ENCODE measurements at regions not wholly inside any gene's neighbourhood (a gene's known extent, or its start where the extent isn't known, plus 50 kb on each side); places are given as distances from the start of the nearest gene placed in this dataset.

DNA sequence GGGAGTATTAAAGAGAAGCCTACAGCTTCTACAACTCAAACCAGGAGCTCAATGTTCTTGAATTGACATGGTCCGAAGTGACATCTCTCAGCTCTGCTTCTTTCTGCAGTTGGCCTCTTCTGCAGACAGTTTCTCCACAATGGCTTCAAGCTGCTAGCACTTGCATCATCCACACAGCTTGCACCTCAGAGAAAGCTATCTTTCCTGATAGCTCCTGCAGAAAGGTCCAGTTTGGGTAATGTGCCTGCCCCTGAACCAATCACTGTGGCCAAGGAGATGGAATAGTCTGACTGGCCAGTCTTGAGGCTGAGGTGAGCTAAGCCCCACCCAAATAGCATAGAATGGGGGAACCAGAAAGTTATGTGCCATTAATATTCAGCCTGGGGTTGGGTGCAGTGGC is 95.8 kb upstream of the ABCA1 start:
- DNase-seq: no peak

DNA sequence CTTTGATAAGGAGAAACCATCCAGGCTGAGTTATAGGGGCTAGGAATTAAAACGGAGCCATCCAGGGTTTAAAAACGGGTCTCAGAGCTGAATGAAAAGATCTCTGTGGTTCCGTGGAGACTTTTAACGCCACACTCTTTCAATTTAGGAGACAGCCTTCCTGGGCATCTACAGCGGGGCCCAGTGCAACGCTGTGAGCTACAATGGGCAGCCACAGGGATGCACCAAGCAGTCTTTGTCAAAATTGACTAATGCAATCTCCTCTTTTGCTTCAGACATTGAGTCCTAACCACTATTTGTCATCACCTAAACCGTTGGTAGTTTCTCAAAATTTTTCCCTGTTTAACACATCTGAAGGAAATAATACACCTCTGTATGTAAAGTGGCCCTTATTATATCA is 96.6 kb upstream of the ABCA1 start:
- no peak for DNase-seq

DNA sequence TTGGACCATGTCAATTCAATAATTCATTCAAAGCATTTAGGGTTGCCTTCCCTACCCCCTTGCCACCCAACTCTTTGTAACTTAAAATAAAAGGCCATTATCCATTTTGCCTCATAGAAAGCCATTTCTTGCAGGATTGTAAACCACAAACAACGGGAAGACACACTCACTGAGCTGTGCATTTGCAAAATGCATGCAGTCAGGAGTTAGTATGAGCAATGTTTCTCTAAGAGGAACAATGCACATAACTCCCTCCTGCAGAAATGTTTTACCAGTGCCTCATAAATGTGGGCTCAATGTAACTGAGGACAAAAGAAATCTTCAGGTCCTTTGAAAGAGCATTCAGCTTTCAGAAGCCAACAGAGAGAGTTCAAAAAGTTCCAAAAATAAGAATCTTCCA is 98.5 kb upstream of the ABCA1 start:
- no peak for DNase-seq

DNA sequence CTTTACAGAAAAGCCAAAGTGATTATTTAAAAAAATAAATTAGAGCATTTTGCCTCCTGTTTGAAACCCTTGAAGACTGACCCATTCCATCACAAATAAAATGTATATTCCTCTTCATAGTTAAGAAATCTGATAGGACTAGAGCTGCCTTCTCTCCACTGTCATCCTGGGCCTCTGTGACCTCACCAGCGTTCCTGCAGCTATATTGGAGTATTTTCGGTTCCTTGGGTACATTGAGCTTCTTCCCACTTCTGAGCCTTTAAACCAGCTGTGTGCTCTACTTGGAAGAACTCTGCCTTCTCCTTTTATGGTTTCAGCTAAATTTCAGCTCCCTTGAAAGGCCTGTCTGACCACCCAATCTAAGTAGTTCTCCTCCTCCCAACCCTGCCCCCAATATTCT is 99.1 kb upstream of the ABCA1 start:
- DNase-seq: no peak

DNA sequence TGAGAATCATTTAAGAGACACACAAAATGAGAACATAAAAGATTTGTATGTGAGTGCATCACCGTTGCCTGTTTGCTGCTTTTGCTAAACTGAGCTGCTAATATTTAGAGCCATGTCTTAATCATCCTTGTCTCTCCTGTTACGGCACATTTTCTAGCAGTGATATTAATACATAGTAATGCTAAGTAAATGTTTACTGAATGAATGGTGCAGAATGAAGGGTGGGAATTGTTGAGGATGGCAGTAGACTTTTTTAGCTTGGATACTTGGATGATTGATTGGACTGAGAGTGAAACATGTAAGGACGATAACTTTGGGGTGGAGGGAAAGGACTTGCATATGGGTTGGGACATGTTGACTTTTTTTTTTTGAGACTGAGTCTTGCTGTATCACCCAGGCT is 102.3 kb upstream of the ABCA1 start:
- no peak for DNase-seq

DNA sequence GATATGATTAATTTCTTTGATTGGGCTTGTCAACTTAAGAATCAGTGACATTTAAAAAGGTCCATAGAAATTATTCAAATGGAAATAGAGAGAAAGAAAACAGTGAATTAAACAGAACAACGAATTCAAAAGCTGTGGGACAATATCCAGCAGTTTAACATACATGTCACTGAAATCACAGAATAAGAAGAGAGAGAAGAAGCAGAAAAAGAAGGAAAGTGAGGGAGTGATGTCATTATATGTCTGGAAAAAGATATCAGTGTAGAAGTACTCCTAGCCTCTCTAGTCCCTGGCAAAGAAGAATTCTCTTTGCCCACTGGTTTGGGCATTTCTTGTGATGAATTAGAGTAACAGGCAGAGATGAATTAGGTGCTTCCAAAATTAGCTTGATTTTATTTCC is 109.2 kb upstream of the ABCA1 start:
- DNase-seq: no peak

DNA sequence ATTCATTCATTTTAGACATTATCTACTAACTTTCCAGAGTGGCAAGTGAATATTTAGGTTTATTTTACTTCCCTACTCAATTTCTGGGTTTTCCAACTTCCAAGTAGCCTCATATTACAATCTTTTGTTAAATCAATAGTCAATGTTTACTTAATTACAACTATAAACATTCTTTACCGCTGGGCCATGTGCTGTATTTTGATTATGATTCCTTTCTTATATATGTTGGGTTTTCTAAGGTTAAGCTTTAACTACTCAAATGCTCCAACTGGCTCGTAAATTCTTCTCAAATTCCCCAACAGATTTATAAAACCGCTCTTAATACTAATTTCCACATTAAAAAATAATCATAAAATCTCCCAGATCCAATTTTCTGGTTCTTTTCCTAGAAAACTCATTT is 110.1 kb upstream of the ABCA1 start:
- no peak for DNase-seq

DNA sequence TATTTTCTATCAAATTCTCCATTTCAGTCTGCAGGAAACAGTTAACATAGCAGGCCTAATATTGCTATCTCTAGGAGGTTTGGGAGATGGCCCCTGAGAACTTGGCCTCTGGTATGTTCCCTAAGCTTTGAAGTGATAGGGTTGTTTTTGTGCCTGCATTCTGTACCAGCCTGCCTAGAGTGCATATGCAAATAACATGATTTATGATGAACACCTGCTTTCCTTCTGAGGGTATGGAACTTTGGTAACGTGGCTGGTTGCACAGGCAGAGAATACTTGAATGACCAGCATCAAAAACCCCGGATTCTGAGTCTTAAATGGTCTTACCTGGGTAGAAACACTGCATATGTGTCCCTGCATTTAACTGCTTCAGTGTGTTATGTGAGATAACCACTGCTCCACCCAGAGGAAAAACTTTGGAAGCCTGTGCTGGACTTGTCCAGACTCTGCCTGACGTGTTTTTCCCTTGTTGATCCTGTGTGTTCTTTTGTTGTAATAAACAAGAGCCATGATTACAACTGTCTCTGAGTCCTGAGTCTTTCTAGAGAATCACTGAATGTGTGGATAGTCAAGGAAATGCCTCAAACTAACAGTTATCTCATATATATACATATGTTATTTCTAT is 111.3 kb upstream of the ABCA1 start:
- no peak for DNase-seq

DNA sequence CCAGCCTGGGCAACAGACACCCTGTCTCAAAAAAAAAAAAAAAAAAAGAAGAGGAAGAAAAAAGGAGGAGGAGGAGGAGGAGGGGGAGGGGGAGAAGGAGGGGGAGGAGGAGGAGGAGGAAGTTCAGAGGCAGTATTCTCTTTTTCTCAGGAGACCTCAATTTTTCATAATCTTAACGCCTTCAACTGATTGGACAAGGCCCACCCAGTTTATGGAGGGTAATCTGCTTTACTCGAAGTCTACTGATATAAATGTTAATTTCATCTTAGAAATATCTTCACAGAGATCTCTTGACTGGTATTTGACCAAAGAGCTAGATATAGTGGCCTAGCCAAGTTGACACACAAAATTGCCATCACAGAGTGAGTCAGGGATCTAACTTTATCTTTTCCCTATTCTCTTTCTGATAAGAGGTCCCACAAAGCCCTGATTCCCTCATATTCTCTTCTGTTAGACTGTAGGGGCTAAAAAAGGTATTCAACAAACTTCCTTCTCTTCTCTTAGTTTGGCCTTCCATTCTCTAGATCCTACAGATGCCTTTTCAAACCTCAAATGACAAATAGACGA is 115.5 kb upstream of the ABCA1 start:
- DNase-seq: no peak

DNA sequence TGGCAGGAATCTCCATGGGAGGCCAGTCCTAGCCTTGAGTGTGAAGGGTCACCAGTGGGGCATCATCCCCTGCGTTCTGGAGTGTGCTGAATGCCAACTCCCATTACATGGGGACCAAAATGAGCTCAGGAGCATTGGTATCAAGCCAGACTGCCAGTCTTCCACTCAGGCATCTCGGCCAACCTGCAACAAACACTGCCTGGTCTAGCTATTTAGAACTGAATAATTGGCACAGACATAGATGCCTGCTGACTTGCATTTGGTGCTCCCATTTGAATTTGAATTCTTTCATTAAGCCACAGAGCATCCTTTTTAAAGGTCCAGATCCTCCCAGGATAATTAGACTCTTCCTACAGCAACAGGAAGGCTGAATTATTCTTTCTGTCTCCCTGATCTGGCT is 116.6 kb upstream of the ABCA1 start:
- no peak for DNase-seq

DNA sequence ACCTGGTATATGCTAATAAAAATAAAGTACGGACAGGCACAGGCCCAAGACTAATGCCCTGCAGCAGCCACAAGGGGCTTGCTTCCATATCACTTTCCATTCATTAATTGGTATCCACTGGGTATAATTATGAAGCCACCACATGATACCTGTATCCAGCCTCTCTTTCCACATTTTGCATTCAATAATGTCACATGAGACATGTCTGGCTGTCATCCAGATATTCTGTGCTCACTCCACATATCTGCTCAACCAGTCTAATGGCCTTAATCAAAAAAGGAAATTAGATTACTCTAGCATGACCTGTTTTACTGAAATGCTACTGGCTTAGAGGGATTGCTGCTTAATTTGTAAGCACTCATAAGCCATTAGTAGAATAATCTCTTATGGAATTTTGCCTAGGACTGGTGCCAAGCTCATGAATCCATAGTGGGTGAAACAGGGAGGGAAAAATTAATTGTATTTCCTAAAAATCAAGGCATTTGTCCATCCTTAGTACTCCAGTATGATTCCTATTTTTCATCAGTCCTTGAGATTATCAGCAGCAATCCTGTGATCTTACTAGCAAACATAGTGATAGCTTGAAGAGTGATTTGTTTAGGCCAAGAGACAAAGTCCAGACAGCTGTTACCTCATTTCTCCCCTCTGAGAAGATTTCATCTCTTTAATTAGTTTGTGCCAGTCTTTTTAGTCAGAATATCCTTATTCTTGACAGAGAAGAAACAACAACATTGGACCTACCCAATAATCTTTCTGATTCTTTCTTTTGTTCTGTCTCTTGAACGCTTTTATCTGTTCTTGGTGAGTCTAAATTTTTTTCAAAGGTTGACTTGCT is 119.2 kb upstream of the ABCA1 start:
- DNase-seq: no peak

DNA sequence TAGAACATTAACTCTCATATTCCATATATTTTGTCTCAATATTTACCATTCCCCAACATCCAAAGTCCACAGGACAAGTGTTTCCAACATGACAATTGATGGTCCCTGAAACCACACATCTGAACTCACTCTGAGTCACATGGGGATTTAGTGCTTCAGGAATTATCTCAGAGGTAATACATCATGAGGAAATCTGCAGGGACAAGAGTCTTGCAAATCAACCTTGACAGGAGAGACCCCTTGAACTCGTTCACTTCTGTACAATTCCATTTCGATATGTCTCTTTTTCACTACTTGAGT is 119.7 kb upstream of the ABCA1 start:
- no peak for DNase-seq

DNA sequence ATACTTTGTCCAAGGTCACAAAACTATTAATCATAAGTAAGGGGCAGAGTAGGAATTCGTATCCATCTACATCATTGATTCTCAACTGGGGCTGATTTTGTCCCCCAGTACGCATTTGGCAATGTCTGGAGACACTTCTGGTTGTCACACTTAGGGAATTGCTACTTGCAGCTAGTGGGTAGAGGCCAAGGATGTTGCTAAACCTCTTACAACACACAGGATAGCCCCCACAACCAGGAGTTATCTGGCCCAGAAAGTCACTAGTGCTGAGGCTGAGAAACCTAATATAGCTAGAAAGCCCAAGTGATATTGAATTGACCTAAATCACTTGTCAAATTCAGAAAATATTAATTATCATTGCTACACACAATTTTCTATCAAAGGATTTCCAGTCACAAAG is 120.4 kb upstream of the ABCA1 start:
- DNase-seq: no peak

DNA sequence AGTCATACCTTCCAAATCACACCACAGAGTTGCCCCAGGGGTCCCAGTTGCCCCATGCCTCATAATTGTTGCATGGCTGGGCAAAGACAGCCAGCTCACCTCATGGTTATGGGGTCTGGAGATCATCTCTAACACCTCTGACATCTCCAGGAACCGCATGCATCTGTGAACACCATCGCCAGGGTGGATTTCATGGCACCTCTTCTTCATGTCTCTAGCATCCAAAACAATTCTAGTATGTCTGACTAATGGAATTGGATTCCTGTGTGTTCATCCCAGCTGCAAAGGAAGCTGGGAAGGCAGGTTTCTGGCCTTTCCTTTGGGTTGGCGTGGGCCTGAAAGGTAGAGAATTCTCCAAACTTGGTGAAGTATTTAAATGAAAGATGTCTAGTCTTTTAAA is 122.3 kb upstream of the ABCA1 start:
- DNase-seq: no peak

DNA sequence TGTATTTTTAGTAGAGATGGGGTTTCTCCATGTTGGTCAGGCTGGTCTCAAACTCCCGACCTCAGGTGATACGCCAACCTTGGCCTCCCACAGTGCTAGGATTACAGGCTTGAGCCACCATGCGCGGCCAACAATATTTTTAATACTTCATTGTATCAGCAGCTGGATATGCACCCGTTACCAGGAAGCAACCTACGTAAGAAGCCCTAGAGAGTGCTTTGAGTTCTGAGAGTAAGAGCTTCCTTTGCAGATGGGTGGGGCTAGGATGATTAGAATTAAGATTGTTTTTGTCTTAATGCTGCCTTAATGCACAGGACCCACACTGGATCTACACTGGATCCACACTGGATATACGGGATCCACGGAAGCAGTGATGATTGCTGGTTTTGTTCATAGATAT is 123.9 kb upstream of the ABCA1 start:
- peak; percentile 15 for DNase-seq

DNA sequence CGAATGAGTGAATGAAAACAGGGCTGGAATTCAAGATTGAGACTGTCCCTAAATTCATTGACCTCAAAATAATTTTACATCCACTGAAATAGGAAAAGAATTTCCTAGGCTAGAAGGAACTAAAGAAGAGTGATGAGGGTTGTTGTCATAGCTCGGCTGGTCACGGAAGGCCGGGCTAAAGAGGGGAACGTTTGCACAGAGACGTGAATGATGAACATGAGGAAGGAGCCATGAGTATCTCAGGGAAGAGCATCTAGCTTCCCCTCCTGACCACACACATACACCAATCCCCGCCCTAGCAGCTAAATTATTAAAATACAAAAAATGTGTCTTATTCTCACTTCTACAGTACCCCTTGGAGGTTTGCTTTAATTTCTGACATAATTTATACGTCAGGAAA is 124.4 kb upstream of the ABCA1 start:
- DNase-seq: no peak

DNA sequence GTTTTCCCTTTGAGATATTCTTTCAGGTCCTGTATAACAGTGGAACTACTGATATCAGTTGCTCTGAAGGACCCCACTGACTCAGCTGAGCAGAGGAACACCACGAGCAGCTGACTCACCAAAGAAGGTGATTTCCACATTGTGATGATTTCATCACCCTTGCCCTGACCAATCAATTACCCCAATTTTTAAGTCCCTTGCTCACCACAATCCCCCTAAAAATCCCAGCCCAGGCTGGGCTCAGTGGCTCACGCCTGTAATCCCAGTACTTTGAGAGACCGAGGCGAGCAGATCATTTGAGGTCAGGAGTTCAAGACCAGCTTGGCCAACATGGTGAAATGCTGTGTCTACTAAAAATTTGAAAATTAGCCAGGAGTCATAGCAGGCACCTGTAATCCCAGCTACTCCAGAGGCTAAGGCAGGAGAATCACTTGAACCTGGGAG is 125.3 kb upstream of the ABCA1 start:
- DNase-seq: peak; percentile 19

DNA sequence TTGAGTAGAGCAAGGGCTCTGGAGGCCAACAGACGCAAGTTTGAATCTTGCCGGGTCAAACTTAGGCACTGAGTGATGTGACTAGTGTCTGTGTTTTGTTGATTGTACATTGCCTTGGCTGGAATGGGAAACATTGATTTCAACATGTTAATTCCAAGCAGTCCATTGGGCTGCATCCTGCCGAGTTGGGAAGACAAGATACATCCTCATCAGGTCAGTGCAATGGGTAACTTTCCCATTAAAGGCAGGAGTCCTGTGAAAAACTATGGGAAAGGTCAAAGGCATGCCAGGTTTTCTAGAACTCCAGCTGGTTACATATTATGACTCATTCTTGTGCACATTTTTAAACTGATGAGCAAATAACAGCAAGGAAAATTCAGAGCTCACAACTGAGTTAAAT is 126.5 kb upstream of the ABCA1 start:
- DNase-seq: no peak

DNA sequence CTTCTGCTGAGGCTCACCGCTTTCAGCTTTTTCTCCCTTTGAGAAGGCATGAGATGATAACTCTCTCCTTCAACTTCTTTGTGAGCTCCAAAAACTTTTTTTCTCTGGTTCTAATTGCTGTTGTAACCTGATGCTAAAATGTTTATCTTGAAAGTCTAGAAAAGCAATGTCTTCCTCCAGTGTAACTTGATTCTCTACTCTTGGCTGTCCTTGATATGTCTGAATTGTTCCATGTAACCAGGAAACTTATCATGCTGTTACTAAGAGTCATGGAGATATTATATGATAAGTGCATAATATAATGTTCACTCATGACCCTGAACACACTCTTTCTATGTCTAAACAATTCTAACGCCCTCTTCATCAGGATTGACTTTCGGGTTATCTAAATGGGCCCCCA is 128.0 kb upstream of the ABCA1 start:
- no peak for DNase-seq

DNA sequence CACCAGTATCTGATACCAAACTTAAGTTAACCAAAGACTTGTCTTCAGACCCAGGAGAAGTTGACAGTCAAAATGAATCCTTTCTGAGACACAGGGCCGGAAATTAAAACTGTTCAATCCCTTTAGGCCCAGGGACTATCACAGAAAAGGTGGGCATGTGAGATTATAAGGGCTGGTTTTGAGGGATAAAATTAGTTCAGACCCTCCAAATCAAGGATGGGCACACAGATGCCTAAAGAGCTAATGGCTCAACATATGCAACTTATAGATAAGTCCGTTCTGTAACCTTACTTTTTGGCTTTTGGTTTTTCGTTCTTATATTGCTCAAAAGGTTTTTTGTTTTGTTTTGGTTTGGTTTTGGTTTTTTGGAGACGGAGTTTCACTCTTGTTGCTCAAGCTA is 129.6 kb upstream of the ABCA1 start:
- DNase-seq: no peak

DNA sequence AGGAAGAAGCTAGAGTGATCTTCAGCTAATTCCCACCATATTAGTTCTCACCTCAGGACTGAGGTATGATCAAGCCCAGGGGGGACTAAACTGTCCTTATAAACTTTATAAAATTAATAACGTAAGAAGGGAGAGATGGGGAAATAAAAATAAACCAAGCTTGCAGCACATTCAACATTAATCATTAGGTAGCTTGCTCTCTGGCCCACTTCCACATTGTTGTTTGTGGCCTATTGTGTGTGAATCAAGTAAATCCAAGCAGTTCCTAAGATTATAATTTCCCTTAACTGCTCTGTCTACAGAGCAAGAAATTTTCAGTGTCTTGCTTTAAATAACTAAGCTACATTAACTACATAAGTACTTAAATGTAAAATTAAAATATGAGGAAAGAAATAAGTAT is 131.3 kb upstream of the ABCA1 start:
- DNase-seq: no peak

DNA sequence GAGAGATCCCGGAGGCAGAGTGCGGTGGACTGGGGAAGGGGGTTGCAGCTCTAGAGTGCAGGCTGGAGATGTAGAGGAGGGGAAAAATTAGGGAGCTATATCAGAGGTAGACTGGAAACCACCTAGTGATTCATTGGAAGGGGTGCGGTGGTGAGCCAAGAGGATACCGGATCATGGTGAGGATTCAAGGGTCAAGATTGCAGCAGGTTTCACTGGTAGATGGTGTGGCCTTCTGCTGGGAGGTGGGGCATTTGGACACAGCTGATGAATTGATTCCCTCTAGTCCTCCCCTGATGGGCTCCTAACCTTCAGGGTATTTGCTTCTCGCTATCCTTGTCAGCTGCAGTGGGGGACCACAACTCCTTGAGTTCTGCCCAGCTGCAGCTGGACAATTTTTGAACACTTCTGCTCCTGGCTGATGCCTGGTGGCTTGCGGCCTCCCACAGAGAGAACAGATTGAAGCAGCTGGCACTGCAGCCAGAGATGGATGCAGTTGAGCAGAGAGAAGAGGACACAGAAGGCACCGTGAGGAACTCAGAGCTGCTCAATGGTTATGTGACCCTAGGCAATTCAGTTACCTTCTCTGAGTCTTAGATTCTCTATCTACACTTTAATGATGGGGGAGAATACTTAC is 134.4 kb upstream of the ABCA1 start:
- no peak for DNase-seq

DNA sequence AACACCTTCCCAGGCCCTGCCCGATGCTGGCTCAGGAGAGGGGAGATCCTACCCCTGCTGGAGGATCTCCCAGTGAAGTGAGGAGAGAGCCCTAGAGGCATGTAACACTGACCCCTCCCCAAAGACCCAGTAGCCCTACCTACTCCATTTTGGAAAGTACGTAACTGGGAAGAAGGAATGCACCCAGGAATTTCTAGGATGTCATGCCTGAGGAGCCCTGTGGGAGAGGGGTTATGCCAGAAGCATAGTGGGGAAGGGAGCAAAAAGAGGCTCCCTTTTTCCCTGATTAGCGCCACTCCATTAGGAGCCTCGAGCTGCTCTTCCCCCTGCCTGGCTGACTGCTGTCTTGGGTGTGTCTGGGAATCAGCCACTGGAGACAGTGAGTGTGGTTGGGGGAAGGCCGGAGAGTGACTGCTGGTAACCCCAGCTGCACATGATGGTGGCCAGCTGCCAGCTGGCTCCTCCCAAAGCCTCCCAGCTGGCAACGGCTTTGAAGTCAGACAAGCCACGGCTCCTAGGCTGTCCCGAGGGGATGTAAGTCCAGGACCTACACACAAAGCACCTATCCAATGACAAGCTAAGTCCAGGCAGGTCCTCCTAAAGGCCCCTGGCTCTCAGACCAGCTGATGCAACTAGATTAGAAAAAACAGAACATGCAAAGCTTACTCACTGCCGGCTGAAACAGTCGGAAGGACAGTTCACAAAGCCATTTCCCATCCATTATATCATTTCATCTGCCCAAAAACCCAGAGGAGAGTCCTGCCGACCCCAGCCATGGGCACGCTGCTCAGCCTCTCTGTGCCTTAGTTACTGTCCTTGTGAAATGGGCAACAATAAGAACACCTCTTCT is 136.5 kb upstream of the ABCA1 start:
- no peak for DNase-seq

All from CD4-positive, alpha-beta T cell treated with Interleukin-6 for 4 hours (primary cell).